ENCODE measurements at regions not wholly inside any gene's neighbourhood (a gene's known extent, or its start where the extent isn't known, plus 50 kb on each side); places are given as distances from the start of the nearest gene placed in this dataset.
"Not testable (repeated sequence)": the region's sequence is repeated elsewhere in the genome, so short reads cannot be mapped to it uniquely, and the experiment has no call there.

GRCh38 chr5:21495235-21495634, 1357.9 kb downstream of the CDH12 start:
- intact Hi-C loops (cut with DNase I); ATAC-seq: not testable (repeated sequence)
- DNase-seq (ENCODE audit: missing footprints) = peak; percentile 65

DNA sequence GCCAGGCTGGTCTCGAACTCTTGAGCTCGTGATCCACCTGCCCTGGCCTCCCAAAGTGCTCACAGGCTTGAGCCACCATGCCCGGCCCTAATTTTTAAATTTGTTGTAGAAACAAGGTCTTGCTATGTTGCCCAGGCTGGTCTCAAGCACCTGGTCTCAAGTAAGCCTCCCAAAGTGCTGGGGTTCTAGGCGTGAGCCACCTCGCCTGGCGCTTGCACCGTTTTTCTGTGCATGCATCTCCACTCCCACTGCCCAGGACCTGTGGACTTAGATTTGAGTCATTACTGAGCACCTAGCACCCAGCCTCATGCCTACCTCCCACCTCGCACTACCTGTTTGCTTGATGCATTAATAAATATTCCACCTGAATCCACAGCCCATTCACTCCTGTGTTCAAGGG, 1359.1 kb downstream of the CDH12 start:
- ATAC-seq; intact Hi-C loops (cut with DNase I): not testable (repeated sequence)
- DNase-seq (ENCODE audit: missing footprints) = peak; percentile 62

DNA sequence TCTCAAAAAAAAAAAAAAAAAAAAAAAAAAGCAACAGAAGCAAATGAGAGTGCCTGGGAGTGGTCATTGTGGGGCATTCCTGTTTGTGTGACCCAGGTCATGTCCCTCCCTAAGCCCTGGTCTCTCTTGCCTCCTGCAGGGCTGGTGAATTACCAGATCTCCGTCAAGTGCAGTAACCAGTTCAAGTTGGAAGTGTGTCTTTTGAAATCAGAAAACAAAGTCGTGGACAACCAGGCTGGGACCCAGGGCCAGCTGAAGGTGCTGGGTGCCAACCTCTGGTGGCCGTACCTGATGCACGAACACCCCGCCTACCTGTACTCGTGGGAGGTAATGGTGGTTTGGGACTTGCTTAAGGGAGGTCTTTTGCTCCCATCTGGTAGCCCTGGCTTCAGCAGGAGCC, 1362.0 kb downstream of the CDH12 start:
- intact Hi-C loops (cut with DNase I) = not testable (repeated sequence)

DNA sequence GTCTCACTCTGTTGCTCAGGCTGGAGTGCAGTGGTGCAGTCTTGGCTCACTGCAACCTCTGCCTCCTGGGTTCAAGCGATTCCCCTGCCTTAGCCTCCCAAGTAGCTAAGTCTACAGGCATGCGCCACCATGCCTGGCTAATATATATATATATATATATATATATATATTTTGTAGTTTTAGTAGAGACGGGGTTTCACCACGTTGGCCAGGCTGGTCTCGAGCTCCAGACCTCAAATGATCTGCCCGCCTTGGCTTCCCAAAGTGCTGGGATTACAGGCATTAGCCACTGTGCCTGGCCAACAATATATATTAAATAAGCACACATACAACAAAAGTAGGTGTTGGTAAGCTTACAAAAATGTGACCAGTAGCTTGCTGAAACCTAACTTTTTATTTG, 1364.3 kb downstream of the CDH12 start:
- intact Hi-C loops (cut with DNase I); ATAC-seq: not testable (repeated sequence)
- DNase-seq (ENCODE audit: missing footprints) = peak; percentile 48

More for the DNA sequence above, 1362.0 kb downstream of the CDH12 start:
- DNase-seq (ENCODE audit: missing footprints); ATAC-seq: not testable (repeated sequence)

DNA sequence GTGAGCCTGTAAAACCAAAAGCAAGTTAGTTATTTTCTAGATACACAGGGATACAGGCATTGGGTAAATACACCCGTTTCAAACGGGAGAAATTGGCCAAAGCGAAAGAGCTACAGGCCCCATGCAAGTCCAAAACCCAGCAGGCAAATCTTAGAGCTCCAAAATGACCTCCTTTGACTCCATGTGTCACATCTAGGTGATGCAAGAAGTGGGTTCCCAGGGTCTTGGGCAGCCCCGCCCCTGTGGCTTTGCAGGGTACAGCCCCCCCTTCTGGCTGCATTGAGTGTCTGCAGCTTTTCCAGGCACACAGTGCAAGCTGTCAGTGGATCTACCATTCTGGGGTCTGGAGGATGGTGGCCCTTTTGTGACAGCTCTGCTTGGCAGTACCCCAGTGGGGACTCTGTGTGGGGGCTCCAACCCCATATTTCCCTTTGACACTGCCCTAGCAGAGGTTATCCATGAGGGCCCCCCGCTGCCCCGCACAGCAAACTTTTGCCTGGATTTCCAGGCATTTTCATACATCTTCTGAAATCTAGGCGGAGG, 1367.6 kb downstream of the CDH12 start:
- intact Hi-C loops (cut with DNase I); ATAC-seq; DNase-seq (ENCODE audit: missing footprints): not testable (repeated sequence)

- ATAC-seq; intact Hi-C loops (cut with DNase I): not testable (repeated sequence)
- peak; percentile 69 for DNase-seq (ENCODE audit: missing footprints)
These were observed 1368.7 kb downstream of the CDH12 start for GRCh38 chr5:21484498-21484889.

DNA sequence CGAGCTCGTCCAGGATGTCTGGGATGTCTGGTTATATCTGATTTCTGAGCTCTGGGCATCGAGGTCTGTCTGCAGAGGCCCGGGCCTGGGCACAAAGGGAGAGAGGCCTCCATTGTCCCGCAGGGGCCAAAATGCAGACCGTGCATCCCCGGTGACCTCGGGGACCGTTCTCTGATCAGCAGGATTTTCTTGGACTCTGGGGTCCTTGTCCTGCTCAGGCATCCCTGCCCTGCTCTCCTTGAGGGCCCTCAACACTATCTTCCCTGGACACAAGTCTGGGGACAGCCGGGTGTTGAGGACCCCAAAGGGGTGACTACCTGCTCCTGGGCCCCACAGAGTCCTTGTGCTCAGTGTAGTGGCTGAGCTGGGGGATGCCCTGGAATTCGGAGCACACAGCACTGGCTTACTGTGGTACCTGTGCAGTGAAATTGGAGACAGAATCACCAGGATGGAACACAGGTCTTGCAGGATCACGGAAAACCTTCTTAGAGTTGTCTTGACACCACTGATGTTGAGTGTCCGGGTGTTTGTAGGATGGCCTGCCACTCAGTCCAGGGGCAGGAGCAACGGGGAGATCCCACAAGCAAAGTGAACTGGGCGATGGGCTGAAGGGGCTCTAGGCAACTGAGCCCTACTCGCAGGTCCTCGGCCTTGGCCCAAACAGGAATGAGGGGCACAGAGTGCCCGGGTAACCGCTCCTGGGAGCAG, 1369.2 kb downstream of the CDH12 start:
- DNase-seq (ENCODE audit: missing footprints) = peak; percentile 73
- ATAC-seq; intact Hi-C loops (cut with DNase I): not testable (repeated sequence)

DNA sequence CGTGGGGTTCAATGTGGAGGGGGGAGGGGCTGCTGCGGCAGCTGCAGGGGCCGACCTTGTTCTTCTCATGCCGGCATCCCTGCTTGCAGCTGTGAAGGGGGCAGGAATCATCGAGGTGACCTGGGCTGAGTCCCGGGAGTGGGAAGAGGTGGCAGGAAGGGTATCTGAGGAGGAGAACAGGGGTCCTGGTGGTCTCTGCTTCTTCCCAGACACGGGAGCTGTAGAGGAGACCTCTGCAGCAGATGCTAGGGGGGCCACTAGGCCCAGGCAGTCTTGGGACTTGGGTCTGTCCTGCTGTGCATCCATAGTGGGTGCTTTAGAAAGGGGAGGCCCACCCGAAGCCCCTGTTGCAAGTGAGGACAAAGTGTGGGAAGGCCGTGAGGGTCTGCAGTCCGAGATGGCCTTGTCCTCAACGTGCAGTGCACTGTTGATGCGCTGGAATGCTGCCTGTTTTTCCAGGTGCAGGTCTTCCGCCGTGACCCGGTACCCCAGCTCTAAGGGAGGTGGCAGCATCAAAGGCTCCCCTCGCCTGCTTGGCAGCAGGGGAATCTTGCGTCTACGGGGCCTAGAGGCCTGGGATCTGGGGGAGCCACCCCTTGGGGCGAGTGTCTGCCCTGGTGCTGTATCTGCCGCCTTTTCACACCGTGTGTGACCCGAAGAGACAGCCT, 1370.0 kb downstream of the CDH12 start:
- ATAC-seq; intact Hi-C loops (cut with DNase I); DNase-seq (ENCODE audit: missing footprints): not testable (repeated sequence)

GRCh38 chr5:21482522-21482921, 1370.6 kb downstream of the CDH12 start:
- intact Hi-C loops (cut with DNase I); ATAC-seq: not testable (repeated sequence)
- DNase-seq (ENCODE audit: missing footprints) = peak; percentile 80

- DNase-seq (ENCODE audit: missing footprints) = peak; percentile 80
- intact Hi-C loops (cut with DNase I); ATAC-seq: not testable (repeated sequence)
These were observed 1371.5 kb downstream of the CDH12 start for GRCh38 chr5:21481320-21482270.

GRCh38 chr5:21480054-21480453, 1373.1 kb downstream of the CDH12 start:
- ATAC-seq; intact Hi-C loops (cut with DNase I); DNase-seq (ENCODE audit: missing footprints): not testable (repeated sequence)

DNA sequence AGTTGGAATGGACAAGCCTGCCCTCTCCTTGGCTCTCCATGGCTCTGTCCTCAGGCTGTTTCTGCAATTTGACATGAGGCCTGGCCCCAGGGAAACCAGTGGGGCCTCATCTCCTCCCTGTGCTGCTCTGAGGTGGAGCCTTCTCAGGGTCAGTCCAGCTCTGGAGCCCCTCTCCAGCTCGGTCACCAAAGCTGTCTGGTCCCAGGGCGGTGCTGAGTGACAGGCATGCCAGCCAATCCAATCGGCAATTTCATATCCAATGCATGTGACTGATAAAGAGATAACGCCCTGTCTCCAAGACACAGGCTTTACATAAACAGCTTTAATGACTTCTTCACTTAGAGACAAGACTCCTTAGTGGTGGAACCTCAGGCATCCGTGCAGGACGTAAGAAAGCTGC, 1379.2 kb downstream of the CDH12 start:
- intact Hi-C loops (cut with DNase I); ATAC-seq; DNase-seq (ENCODE audit: missing footprints): not testable (repeated sequence)

DNA sequence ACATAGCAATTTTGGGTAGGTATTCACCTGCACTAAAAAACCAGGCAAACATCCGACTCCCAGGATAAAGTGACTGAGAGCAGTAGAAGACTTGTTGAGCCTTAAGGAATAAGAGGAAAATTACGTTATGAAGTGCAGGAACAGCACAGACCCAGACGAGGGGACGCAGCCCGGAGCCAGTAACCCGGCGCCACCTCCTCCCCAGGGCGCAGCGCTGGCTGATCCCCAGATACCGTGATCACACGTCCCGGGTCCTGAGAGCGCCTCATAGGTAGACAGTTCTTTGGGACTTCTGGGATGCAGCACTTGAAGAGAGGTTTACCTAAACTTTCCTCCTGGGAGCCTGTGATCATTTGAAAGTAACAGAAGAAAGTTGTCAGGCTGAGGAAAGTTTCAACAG, 1379.7 kb downstream of the CDH12 start:
- intact Hi-C loops (cut with DNase I); ATAC-seq; DNase-seq (ENCODE audit: missing footprints): not testable (repeated sequence)

DNA sequence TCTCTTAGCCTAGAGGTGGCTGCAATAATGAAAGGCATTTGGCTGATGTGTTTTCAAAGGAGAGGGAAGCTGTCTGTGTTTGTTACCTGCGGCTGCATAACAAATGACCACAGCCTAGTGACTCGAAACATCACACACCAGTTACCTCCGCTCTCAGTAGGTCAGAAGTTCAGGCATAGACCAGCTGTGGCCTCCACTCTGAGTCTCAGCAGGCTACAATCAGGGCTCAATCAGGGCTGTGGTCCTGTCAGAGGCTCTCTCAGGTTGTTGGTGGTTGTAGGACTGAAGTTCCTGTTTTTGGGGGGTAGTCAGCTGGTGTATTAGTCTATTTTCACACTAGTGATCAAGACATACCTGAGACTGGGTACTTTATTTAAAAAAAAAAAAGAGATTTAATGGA, 1381.5 kb downstream of the CDH12 start:
- ATAC-seq; intact Hi-C loops (cut with DNase I); DNase-seq (ENCODE audit: missing footprints): not testable (repeated sequence)

GRCh38 chr5:21469523-21470101, 1383.5 kb downstream of the CDH12 start:
- ATAC-seq = peak; percentile 20
- not testable (repeated sequence) for DNase-seq (ENCODE audit: missing footprints)

GRCh38 chr5:21467544-21467943, 1385.6 kb downstream of the CDH12 start:
- intact Hi-C loops (cut with DNase I); DNase-seq (ENCODE audit: missing footprints); ATAC-seq: not testable (repeated sequence)

More at GRCh38 chr5:21469523-21470101, 1383.5 kb downstream of the CDH12 start:
- intact Hi-C loops (cut with DNase I) = not testable (repeated sequence)

DNA sequence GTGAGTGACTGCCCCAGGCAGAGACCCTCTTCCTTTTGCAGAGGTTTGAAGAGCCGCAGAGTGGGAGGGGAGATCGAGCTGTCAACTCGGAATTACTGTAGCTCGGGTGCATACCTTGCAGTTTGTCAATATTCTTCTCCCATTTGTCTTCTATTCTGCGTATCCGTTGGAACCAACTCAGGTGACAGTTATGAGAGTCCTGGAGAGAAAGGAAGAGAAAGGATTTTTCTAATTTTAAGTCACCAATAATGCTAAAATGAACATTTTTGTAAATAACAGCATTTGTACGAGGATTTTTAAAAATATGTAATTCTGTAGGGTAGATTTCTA, 1393.4 kb downstream of the CDH12 start:
- intact Hi-C loops (cut with DNase I); DNase-seq (ENCODE audit: missing footprints); ATAC-seq: not testable (repeated sequence)

DNA sequence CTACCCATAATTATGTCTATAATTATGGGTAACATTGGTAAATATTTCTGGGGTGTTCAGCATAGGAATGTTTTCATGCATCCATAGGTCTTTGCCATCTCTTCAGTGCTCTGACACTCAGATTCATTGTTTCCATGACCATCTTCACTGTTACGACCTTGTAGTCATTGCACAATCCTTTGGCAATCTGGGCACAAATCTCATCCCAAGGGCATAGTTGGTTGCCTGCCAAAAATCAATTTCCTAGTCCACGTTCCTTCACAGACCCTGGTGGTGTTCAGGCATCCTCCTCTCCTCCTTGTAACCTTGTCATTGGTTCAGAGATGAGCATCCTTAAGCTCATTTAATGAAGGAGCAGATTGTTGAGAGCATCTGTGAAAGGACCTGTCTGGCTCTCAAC, 1400.7 kb downstream of the CDH12 start:
- DNase-seq (ENCODE audit: missing footprints) = no peak
- intact Hi-C loops (cut with DNase I) = no loop called here
- no peak for ATAC-seq

All from Right ventricle myocardium inferior (tissue), 1 donor.